Esophagus squamous epithelium (tissue), 4 donors: ENCODE measurements at regions not wholly inside any gene's neighbourhood (a gene's known extent, or its start where the extent isn't known, plus 50 kb on each side); places are given as distances from the start of the nearest gene placed in this dataset.

ENCODE experiments used
- CTCF ChIP-seq, 6 experiments: fragments of 450-650 bp in 4 of 6; fragments of 200-600 bp in 2 of 6; sonication (generic) in 2 of 6; IDR thresholded peaks; one replicate each; pipeline ENCODE4 v1.5.1; 2016 to 2019; ENCODE audit warnings: antibody characterized with exemption in 6 of 6, mild to moderate bottlenecking in 4 of 6, moderate library complexity in 4 of 6
- POLR2A ChIP-seq, 4 donors: fragments of 450-650 bp; IDR thresholded peaks; one replicate each; pipeline ENCODE4 v1.6.1; 2017; ENCODE audit warnings: antibody characterized with exemption in 4 of 4, mild to moderate bottlenecking in 4 of 4, moderate library complexity in 3 of 4

GRCh38 chr4:79831701-79832514 lies 241.1 kb downstream of the ANTXR2 start:
- TF ChIP-seq CTCF (IDR thresholded peaks at IDR 0.05) = no peak
- TF ChIP-seq POLR2A (IDR thresholded peaks at IDR 0.05) = no peak
